SK-N-MC (cell line): ENCODE measurements at regions not wholly inside any gene's neighbourhood (a gene's known extent, or its start where the extent isn't known, plus 50 kb on each side); places are given as distances from the start of the nearest gene placed in this dataset.

Experiments
- EZH2 ChIP-seq: fragments of 200-600 bp; sonication (generic); IDR thresholded peaks from one replicate; pipeline ENCODE4 v1.6.1; 2017; ENCODE audit warnings: antibody characterized with exemption
- POLR2AphosphoS5 ChIP-seq: IDR thresholded peaks from 2 replicates; pipeline ENCODE4 v1.6.1; 2012; ENCODE audit warnings: mild to moderate bottlenecking, low read depth, low read length, borderline replicate concordance

DNA sequence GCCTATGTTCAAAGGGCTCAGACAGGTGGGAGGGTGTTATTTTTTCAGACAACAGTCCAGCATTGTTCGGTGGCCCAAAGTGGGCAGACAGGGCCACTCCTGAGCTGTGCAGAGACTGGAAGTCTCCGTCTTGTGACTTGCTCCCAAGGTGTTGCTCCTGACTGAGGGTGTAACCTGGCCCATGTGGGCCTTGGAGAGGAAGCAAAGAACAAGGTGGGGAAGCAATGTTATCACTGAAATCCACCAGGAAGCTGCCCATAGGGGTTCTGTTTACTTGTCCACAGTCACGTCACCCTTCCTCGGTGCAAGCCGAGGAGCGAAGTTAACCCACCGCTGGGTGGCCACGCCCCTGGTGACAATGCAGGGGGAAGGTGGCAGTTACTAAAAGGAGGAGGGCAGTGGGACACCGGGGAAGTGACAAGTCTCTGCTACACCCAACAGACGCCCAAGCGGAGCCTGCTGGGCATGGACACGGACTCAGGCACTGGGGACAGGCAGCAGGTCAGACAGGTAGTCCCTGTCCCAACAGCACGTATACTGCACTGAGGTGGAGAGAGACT, 311.6 kb upstream of the MKI67 start:
- TF ChIP-seq POLR2AphosphoS5 (no peak), EZH2 (no peak)
